ENCODE measurements at regions not wholly inside any gene's neighbourhood (a gene's known extent, or its start where the extent isn't known, plus 50 kb on each side); places are given as distances from the start of the nearest gene placed in this dataset.

DNA sequence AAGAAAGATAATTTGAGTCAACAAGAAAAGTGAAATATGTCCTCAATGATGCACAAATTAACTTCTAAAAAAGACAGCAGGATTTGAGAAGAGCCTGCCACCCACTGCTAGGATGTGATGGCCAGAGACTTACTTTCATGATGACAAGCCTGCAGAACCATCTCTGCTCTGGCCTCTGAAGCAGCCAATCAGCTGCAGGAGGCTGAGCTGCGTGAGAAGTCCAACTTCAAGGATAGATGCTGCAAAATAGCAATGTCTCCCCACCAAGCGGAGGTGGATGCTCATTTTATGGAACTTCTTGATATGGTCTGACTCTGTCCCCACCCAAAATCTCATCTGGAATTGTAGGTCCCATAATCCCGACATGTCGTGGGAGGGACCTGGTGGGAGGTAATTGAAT is 53.1 kb downstream of the CYRIA start:
- no peaks in the 10 kb centered on the region for H3K36me3 ChIP-seq (ENCODE audit: low read length)
- no peaks in the 10 kb centered on the region for H3K9me3 ChIP-seq (ENCODE audit: insufficient read depth, low read length)
- no peak overlapping the region for H3K4me3 ChIP-seq (ENCODE audit: insufficient read depth, low read length, poor library complexity, severe bottlenecking)
- no peak for TF ChIP-seq EZH2phosphoT487 (conservative IDR thresholded peaks at IDR 0.05; ENCODE audit: low read length)
- TF ChIP-seq, protein P1, sequence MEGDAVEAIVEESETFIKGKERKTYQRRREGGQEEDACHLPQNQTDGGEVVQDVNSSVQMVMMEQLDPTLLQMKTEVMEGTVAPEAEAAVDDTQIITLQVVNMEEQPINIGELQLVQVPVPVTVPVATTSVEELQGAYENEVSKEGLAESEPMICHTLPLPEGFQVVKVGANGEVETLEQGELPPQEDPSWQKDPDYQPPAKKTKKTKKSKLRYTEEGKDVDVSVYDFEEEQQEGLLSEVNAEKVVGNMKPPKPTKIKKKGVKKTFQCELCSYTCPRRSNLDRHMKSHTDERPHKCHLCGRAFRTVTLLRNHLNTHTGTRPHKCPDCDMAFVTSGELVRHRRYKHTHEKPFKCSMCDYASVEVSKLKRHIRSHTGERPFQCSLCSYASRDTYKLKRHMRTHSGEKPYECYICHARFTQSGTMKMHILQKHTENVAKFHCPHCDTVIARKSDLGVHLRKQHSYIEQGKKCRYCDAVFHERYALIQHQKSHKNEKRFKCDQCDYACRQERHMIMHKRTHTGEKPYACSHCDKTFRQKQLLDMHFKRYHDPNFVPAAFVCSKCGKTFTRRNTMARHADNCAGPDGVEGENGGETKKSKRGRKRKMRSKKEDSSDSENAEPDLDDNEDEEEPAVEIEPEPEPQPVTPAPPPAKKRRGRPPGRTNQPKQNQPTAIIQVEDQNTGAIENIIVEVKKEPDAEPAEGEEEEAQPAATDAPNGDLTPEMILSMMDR (IDR thresholded peaks at IDR 0.05; ENCODE audit: insufficient read depth, low read length, poor library complexity, severe bottlenecking), result no peak
- H4K20me1 ChIP-seq (ENCODE audit: low read depth, low read length), result no peaks in the 10 kb centered on the region
- no peak overlapping the region for H3K9ac ChIP-seq (ENCODE audit: low read length)
- no peaks in the 10 kb centered on the region for H3K9me2 ChIP-seq (replicated peaks; ENCODE audit: insufficient read depth, low read length)
- no peaks in the 10 kb centered on the region for H3K79me2 ChIP-seq (ENCODE audit: insufficient read depth, low read length)
- no peaks in the 10 kb centered on the region for H3K27me3 ChIP-seq (ENCODE audit: low read length)
- no peaks in the 10 kb centered on the region for H3F3A ChIP-seq (ENCODE audit: insufficient read depth)
- no peak overlapping the region for H2AFZ ChIP-seq (ENCODE audit: low read depth, low read length, severe bottlenecking)
- H3K27ac ChIP-seq (ENCODE audit: low read depth, low read length), result no peak overlapping the region
- no peak overlapping the region for H3K4me2 ChIP-seq (ENCODE audit: low read depth, low read length, poor library complexity, severe bottlenecking)

DNA sequence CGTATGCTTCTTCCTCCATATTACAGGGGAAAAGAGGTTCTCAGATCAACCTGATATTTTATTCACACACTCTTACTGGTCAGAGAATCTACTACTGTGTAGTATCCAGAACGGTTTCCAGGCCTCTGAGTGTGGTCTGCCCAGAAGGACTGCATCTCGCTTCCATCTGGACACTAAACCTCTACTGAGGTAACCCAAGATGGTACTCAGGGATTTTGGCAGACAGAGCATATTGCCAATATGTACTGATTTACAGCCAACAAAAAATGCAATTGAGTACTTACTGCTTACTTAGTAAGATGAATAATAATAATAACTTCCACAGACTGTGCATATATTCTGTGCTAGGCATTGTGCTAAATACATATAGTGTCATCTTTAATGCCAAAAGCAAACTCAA is 55.8 kb downstream of the CYRIA start:
- Histone ChIP-seq H3K9me2 (replicated peaks; ENCODE audit: insufficient read depth, low read length) (no peaks in the 10 kb centered on the region), H3K27ac (ENCODE audit: low read depth, low read length) (no peak overlapping the region), H3K4me3 (ENCODE audit: insufficient read depth, low read length, poor library complexity, severe bottlenecking) (no peak overlapping the region), H3K4me2 (ENCODE audit: low read depth, low read length, poor library complexity, severe bottlenecking) (no peak overlapping the region), H2AFZ (ENCODE audit: low read depth, low read length, severe bottlenecking) (no peak overlapping the region), H3K9ac (ENCODE audit: low read length) (no peak overlapping the region), H3F3A (ENCODE audit: insufficient read depth) (no peaks in the 10 kb centered on the region), H3K27me3 (ENCODE audit: low read length) (no peaks in the 10 kb centered on the region), H3K79me2 (ENCODE audit: insufficient read depth, low read length) (no peaks in the 10 kb centered on the region), H3K36me3 (ENCODE audit: low read length) (no peaks in the 10 kb centered on the region), H4K20me1 (ENCODE audit: low read depth, low read length) (no peaks in the 10 kb centered on the region), H3K9me3 (ENCODE audit: insufficient read depth, low read length) (no peaks in the 10 kb centered on the region)
- TF ChIP-seq EZH2phosphoT487 (conservative IDR thresholded peaks at IDR 0.05; ENCODE audit: low read length), result no peak
- TF ChIP-seq, protein P1 (IDR thresholded peaks at IDR 0.05; ENCODE audit: insufficient read depth, low read length, poor library complexity, severe bottlenecking), result no peak

DNA sequence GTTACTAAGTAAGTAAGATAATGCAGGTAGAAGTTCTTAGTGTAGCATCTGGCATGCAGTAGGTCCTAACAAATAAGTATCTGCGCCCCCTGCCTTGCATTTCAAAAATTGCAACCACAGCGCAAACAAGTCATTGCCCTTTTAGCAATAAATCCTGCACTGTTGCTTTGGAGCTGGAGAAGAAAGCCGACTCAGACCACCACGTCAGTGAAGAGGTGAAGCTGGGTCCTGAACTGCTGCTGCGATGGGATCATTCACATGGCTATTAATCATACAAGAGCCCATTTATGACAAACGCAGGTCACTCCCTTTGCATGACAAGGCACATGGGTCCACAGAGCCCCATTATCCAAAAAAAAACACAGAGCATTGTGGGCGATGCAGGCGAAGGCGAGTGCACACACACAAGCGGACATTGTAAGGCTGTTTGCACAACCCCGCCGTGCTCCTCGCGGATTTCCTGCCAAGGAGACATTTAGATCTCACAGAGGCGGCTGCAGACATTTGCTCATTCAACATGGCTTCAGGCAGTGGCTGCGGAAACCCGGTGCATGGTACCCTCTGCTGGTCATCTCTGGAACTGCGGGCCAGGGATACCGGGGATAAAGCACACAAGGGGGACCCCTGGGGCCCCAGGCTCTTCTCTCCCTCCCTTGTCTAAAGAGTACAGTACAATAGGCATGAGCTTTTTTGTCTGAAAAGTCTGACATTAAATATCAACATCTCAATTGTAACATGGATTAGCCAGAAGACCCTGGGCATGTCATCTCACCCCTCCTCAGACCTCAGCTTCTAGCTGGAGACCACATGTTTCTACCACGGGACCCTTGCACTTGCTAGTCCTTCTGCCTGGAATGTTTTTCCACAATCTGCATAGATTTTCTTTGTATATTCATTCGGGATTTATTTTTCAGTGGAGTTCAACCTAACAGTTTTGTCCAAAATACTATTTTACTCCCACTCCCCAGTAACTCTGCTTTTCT is 56.7 kb downstream of the CYRIA start:
- no peak overlapping the region for H3K27ac ChIP-seq (ENCODE audit: low read depth, low read length)
- H4K20me1 ChIP-seq (ENCODE audit: low read depth, low read length), result no peaks in the 10 kb centered on the region

More for the DNA sequence above, 56.7 kb downstream of the CYRIA start:
- Histone ChIP-seq H3F3A (ENCODE audit: insufficient read depth) (no peaks in the 10 kb centered on the region), H2AFZ (ENCODE audit: low read depth, low read length, severe bottlenecking) (peak overlapping the region; percentile 69), H3K4me2 (ENCODE audit: low read depth, low read length, poor library complexity, severe bottlenecking) (peak overlapping the region; percentile 51), H3K4me3 (ENCODE audit: insufficient read depth, low read length, poor library complexity, severe bottlenecking) (peak overlapping the region; percentile 24), H3K36me3 (ENCODE audit: low read length) (no peaks in the 10 kb centered on the region), H3K9me2 (replicated peaks; ENCODE audit: insufficient read depth, low read length) (no peaks in the 10 kb centered on the region), H3K79me2 (ENCODE audit: insufficient read depth, low read length) (no peaks in the 10 kb centered on the region), H3K27me3 (ENCODE audit: low read length) (no peaks in the 10 kb centered on the region), H3K9me3 (ENCODE audit: insufficient read depth, low read length) (no peaks in the 10 kb centered on the region), H3K9ac (ENCODE audit: low read length) (peak overlapping the region; percentile 22; the same call in 1 of the 2 replicates)
- TF ChIP-seq EZH2phosphoT487 (conservative IDR thresholded peaks at IDR 0.05; ENCODE audit: low read length), result no peak
- TF ChIP-seq, protein P1 (IDR thresholded peaks at IDR 0.05; ENCODE audit: insufficient read depth, low read length, poor library complexity, severe bottlenecking), result peak; percentile 56
